ENCODE measurements at regions not wholly inside any gene's neighbourhood (a gene's known extent, or its start where the extent isn't known, plus 50 kb on each side); places are given as distances from the start of the nearest gene placed in this dataset.

GRCh38 chr2:62643100-62643471 lies 62.4 kb upstream of the EHBP1 start:
- no peak overlapping the region for H3K27ac ChIP-seq (ENCODE audit: low read depth, low read length, poor library complexity, severe bottlenecking)
- no peak for TF ChIP-seq EZH2 (IDR thresholded peaks at IDR 0.05; ENCODE audit: borderline replicate concordance, low read depth, low read length, poor library complexity, severe bottlenecking)
- no peak for TF ChIP-seq CTCF (conservative IDR thresholded peaks at IDR 0.05; ENCODE audit: low read depth, low read length)
- intact Hi-C loops (cut with micrococcal nuclease; ENCODE audit: unreplicated experiment): no loop called here
- no peaks in the 10 kb centered on the region for H3K9me3 ChIP-seq (ENCODE audit: low read depth, low read length, poor library complexity, severe bottlenecking)
- H3K36me3 ChIP-seq (ENCODE audit: insufficient read depth, low read length, poor library complexity, severe bottlenecking): no peaks in the 10 kb centered on the region
- no TSS peak for BruUV-seq (replicated peaks)
- CTCF ChIA-PET: no interaction called here
- POLR2A ChIA-PET (ENCODE audit: low non-redundant PET): no interaction called here
- H3K27me3 ChIP-seq (replicated peaks; ENCODE audit: insufficient read depth, low read depth, low read length, poor library complexity): no peaks in the 10 kb centered on the region
- peaks cover 10% of the 10 kb centered on the region for H3K4me1 ChIP-seq (ENCODE audit: insufficient read depth, low read length, poor library complexity, severe bottlenecking)
- no peak for DNase-seq (ENCODE audit: low spot score)
- no peak overlapping the region for H3K4me3 ChIP-seq (ENCODE audit: low read depth, low read length, poor library complexity, severe bottlenecking)

GRCh38 chr2:62642429-62643099 lies 62.9 kb upstream of the EHBP1 start:
- Histone ChIP-seq H3K36me3 (ENCODE audit: insufficient read depth, low read length, poor library complexity, severe bottlenecking) (no peaks in the 10 kb centered on the region), H3K9me3 (ENCODE audit: low read depth, low read length, poor library complexity, severe bottlenecking) (no peaks in the 10 kb centered on the region), H3K4me3 (ENCODE audit: low read depth, low read length, poor library complexity, severe bottlenecking) (no peak overlapping the region), H3K27ac (ENCODE audit: low read depth, low read length, poor library complexity, severe bottlenecking) (no peak overlapping the region), H3K4me1 (ENCODE audit: insufficient read depth, low read length, poor library complexity, severe bottlenecking) (peaks cover 10% of the 10 kb centered on the region), H3K27me3 (replicated peaks; ENCODE audit: insufficient read depth, low read depth, low read length, poor library complexity) (no peaks in the 10 kb centered on the region)
- POLR2A ChIA-PET (ENCODE audit: low non-redundant PET): no interaction called here
- DNase-seq (ENCODE audit: low spot score): no peak
- intact Hi-C loops (cut with micrococcal nuclease; ENCODE audit: unreplicated experiment): no loop called here
- CTCF ChIA-PET: no interaction called here
- BruUV-seq (replicated peaks): no TSS peak
- TF ChIP-seq CTCF (conservative IDR thresholded peaks at IDR 0.05; ENCODE audit: low read depth, low read length): no peak
- no peak for TF ChIP-seq EZH2 (IDR thresholded peaks at IDR 0.05; ENCODE audit: borderline replicate concordance, low read depth, low read length, poor library complexity, severe bottlenecking)

- no TSS peak for BruUV-seq (replicated peaks)
Measured at GRCh38 chr2:62641936-62642335, 63.6 kb upstream of the EHBP1 start.

More at GRCh38 chr2:62641936-62642335, 63.6 kb upstream of the EHBP1 start:
- no peak overlapping the region for H3K27ac ChIP-seq (ENCODE audit: low read depth, low read length, poor library complexity, severe bottlenecking)
- TF ChIP-seq EZH2 (IDR thresholded peaks at IDR 0.05; ENCODE audit: borderline replicate concordance, low read depth, low read length, poor library complexity, severe bottlenecking): no peak
- no peak for TF ChIP-seq CTCF (conservative IDR thresholded peaks at IDR 0.05; ENCODE audit: low read depth, low read length)
- no peaks in the 10 kb centered on the region for H3K36me3 ChIP-seq (ENCODE audit: insufficient read depth, low read length, poor library complexity, severe bottlenecking)
- H3K27me3 ChIP-seq (replicated peaks; ENCODE audit: insufficient read depth, low read depth, low read length, poor library complexity): no peaks in the 10 kb centered on the region
- H3K4me1 ChIP-seq (ENCODE audit: insufficient read depth, low read length, poor library complexity, severe bottlenecking): peaks cover 10% of the 10 kb centered on the region
- intact Hi-C loops (cut with micrococcal nuclease; ENCODE audit: unreplicated experiment): no loop called here
- no peaks in the 10 kb centered on the region for H3K9me3 ChIP-seq (ENCODE audit: low read depth, low read length, poor library complexity, severe bottlenecking)
- CTCF ChIA-PET: no interaction called here
- no peak for DNase-seq (ENCODE audit: low spot score)
- no peak overlapping the region for H3K4me3 ChIP-seq (ENCODE audit: low read depth, low read length, poor library complexity, severe bottlenecking)
- POLR2A ChIA-PET (ENCODE audit: low non-redundant PET): no interaction called here

All from A673 (cell line).